ENCODE measurements at regions not wholly inside any gene's neighbourhood (a gene's known extent, or its start where the extent isn't known, plus 50 kb on each side); places are given as distances from the start of the nearest gene placed in this dataset.
"Not testable (repeated sequence)": the region's sequence is repeated elsewhere in the genome, so short reads cannot be mapped to it uniquely, and the experiment has no call there.

DNA sequence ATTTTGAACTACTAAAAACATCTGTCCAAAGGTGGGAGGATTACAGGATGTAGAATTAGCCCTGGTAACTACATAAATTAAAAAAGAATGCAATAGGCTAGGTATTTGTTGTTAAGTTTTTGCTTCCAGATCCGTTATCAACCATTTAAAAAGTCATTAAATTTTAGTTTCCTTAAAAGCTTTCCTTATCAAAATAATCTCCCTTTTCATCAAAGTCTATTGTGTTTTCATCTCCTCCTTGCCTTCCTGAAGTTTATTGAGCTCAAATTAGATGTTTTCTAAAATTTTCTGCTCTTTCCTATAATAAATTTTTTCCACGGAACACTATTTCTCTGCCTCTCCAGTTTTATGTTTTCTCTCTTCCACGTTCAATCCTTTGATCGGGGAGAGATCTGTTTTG lies 108.6 kb downstream of the MEX3B start:
- no peak for DNase-seq

DNA sequence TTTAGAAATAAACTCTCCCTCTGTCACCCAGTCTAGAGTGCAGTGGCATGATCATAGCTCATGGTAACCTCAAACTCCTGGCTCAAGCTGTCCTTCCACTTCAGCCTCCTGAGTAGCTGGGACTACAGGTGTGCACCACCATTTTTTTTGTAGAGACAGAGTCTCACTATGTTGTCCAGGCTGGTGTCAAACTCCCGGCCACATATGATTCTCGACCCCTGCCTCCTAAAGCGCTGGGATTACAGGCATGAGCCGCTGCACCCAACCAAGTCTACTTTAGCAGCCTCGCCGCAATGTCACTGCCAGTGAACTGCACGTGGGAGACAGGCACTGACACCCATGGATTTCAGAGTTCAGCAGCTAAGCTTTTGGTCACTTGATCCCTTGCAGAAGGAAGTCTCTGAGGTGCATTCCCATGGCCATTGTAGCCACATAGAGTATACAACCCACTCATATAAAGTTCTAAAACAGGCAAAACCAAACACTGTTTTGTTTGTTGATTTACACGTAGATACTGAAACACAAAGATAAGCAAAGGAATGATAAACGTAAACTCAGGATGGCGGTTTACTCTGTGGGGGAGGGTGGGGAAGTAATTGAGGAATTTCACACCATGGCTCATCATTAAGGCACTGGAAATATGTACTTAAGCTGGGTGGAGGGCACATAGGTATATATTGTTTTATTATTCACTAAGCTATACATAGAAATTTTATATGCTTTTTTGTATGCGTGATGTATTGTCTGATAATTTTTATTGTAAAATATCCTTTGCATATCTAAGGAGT lies 115.0 kb downstream of the MEX3B start:
- DNase-seq: no peak

DNA sequence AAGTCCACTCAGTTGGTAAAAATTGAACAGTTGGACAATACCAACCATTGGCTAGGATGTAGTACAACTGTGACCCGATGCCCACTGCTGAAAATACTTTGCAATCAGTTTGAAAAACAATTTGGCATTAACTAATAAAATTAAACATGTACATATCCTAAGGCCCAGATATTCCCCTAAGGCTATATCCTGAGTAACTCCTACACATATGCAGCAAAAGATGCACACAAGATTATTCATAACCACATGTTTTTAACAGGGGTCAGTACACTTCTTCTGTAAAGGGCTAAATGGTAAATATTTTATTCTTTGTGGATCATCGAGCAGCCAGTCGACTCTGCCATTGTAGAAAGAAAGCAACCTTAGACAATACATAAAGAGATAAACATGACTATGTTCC lies 116.3 kb downstream of the MEX3B start:
- DNase-seq: no peak

DNA sequence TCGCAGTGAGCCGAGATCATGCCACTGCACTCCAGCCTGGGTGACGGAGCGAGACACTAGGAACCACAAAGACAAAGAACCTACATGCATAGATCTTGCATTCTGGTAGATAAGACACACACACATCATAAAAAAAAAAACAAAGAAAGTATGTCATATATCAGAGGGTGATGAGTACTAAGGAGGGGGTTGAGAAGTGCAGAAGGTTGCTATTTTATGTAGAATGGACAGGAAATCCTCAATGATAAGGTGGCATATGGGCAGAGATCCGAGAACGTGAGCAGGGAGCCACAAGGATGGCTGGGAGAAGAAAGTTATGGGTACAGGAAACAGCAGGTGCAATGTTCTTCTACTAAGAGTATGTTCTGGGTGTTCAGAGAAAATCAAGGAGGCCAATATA lies 118.8 kb downstream of the MEX3B start:
- DNase-seq: no peak

DNA sequence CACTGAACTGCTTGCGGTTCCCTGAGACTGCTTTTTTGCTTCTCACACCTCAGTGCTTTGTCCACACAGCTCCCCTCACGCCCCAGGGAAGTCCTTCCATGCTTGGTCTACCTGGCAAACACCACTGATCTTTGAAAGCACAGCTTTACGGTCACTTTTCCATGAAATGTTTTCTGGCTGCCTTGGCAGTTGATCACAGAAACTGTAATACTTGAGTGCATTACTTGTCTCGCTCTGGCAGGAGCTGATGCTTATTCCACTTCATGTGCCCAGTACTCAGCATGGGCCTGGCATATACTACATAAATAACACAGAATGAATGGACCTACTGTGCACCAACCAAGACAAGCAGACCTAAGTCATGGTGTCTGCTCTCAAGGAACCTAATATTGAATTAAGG lies 121.1 kb downstream of the MEX3B start:
- no peak for DNase-seq

DNA sequence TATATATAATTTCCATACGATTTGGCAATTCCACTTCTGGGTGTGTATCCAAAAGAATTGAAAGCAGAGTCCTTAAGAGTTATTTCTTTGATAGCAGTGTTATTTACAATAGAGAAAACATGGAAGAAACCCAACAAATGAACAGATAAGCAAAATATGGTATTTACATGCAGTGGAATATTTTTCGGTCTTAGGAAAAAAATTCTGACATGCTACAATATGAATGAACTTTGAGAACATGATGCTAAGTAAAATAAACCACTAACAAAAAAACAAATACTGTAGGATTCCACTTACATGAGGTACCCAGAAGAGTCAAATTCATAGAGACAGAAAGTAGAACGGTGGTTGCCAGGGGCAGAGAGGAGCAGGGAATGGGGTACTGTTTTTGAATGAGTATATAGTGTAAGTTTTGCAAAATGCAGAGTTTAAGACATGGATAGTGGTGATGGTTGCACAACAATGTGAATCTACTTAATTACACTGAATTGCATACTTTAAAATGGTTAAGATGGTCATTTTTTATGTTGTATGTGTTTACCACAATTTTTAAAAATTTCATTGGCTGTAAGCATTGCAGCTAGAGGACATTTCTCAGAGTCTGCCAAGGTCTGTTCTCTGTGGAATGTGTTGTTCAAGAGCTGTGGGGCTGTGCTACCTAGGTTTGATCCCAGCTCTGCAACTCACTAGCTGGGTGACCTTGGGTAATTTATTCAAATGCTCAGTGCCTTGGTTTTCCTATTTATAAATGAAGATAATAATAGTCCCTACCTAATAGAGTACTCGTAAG lies 122.1 kb downstream of the MEX3B start:
- no peak for DNase-seq

DNA sequence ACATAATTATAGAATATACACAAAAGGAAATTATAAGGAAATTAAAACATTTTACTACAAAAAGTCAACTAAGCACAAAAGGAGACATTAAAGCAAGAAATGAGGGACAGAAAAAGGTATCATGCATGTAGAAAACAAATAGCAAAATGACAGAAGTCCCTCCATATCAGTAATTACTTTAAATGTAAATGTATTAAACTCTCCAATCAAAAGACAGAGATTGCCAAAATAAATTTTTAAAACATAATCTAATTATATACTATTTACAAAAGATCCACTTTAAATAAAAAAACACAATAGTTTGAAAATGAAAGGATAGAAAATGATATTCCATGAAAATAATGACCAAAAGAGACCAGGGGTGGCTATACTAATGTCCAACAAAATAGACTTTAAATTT lies 123.7 kb downstream of the MEX3B start:
- DNase-seq: no peak

DNA sequence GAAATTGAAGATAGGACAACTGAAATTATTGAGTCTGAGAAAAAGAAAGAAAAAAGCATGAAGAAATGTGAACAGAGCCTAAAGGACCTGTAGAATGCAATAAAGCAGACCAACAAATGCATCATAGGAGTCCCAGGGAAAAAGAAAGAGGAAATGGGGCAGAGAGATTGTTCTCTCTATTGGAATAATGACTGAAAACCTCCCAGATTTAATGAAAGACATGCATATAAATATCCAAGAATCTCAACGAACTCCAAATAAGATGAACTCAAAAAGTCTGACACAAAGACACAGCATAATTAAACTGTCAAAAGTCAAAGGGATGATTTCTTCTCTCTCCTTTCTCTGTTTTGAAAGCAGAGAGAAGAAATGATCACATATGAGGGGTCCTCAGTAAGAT lies 124.7 kb downstream of the MEX3B start:
- no peak for DNase-seq

DNA sequence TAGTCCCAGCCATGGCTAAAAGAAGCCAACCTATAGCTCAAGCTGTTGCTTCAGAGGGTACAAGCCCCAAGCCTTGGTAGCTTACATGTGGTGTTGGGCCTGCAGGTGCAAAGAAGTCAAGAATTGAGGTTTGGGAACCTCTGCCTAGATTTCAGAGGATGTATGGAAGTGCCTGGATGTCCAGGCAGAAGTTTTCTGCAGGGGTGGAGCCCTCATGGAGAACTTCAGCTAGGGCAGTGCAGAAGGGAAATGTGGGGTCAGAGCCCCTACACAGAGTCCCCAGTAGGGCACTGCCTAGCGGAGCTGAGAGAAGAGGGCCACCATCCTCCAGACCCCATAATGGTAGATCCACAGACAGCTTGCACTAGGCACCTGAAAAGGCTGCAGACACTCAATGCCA lies 127.1 kb downstream of the MEX3B start:
- not testable (repeated sequence) for DNase-seq

DNA sequence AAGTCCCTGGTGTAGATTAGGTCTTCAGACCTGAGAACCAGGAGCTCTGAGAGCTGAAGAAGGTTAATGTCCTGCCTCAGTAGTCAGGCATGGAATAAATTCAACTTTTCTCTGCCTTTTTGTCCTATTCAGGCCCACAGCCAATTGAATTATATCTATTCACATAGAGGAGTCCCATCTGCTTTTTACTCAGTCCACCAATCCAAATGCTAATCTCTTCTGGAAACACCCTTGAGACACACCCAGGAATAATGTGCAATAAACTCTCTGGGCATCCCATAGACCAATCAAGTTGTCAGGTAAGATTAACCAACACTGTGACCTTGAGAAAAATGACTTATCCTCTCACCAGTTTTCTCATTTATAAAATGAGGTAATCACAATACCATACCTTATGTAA lies 129.4 kb downstream of the MEX3B start:
- peak; percentile 13 for DNase-seq

DNA sequence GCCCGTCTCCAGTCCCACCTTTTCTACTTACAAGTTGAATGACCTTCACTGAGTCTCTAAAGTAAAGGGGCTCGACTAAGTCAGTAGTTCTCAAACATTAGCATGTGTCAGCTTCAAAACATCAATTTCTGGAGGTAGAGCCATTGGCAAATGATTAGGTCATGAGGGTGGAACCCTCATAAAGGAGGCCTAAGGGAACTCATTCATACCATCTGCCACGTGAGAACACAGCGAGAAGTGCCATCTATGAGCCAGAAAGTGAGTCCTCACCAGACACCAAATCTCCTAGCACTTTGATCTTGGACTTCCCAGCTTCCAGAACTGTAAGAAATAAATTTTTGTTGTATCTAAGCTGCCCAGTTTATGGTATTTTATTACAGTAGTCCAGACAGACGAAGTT lies 129.8 kb downstream of the MEX3B start:
- peak; percentile 32 for DNase-seq

DNA sequence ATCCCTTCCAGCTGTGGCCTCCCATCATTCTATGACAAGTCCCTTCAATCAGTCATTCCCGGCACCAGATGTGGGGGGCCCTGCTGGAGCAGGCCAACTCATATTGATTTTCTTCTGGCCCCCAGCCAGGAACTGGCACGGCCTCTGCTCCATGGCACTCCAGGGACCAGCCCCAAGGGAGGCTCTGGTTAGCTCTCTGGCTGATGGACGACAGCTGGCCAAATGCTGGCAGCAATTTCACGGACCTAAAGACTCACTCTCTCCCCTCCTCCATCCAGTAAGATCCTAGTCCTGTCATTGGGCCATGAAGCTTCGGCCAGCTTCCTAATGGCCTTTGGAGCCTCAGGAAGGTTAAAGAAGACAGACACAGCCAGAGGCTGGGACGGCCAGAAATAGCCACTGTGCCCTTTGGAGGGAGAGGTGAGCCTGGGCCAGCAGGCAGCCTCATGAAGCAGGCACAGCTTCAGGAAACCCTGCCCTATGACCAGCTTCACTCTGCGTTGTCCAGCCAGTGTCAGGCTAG lies 131.0 kb downstream of the MEX3B start:
- DNase-seq: peak; percentile 92

DNA sequence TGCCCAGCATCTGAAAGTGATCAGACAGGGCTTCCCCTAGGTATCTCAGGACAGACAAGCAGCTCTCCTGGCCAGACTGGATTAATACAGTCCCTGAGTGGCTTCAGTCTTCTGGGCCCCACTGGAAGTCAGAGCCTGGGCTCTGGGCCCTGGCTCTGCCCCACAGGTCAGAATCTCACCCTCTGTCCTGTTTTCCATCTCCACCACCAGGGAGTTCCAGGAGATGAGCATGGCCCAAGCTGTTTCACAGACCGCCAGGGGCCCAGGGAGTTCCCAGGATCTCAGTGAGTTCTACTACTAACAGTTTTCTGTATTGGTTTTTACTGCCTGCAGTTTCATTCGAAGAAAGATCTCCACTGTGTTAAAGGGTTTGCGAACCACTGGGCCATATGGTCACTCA lies 131.5 kb downstream of the MEX3B start:
- DNase-seq: no peak

DNA sequence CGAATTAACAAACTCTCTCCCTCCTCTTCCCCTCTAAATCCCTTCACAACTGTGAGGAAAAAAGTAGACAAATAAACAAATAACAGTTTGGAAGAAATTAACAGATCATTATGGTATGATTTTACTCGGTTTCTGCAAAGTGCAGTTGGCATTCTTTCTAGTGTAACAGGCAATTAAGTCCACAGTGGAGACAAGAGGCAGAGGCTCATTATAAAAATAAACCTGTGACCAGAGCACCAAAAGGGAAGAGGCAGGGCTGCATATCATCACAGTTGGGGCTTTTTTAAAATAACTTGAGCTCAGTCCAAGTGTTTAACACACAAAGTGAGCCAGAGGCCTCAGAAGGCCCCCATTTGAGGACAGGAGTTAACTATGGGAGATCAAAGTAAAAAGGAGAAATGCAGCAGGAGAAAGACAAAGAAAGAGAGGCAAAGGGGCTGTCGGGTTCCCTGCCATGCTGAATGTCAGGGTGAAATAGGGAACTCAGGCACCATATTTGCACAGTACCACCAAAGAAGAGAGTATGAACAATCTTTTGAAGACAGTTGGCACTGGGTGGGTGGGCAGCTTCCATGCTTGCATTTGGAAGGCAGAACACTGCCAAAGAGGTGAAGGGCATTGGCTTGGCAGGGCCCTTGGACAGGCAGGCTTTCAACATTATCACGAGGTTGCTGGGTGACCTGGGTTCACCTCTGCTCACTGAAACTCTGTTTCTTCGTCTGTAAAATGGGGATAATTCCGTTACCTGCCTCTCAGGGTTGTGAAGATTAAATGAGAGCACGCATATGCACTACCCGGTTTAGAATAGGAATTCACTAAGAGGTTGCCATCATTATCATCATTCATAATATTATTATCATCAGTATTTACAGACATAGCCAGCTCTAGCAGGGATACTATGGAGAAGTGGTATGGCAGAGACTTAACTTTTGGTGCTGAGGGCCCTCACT lies 134.5 kb downstream of the MEX3B start:
- no peak for DNase-seq

DNA sequence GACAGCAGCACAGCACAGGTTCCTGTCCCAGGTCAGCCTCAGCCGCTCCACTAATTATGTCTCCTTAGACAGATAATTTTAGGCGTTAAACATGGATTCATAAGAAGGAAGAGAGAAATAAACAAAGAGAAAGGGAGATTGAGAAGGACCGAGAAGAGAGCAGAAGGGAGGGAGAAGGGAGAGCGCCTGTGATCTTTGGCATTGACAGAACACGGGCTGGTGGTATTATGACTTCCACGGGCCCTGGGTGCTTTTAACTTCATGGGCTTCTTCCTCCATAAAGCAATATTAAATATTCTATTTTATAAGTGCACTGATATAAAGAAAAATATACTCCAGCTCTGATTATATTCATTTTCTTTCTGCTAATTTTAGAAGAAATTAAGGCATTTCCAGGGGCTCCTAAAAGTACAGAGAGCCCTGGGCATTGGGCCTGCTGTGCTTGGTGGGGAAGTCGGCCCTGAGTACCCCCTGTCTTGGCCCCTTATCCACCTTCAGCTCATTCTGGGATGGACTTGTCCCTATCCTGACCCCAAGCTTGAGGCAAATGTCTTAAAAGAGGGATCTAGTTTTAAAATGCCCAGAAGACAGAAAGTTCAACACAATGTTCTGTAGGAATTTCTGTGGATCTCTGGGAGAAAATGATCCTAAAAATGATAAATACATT lies 135.3 kb downstream of the MEX3B start:
- DNase-seq: no peak

DNA sequence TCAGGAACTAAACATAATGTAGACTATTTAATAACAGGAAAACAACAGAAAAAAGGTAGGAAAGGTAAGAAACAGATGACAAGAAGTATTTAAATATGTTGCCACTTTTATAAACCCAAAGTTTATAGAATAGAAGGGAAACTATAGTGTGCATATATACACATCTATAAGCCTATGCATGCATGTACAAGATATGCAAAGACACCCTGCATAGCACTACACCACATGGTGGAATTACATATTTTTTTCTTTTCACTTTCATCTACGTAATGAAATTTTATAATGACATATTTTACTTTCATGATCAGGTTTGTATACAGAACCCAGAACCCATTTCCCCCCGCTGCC lies 136.8 kb downstream of the MEX3B start:
- no peak for DNase-seq

DNA sequence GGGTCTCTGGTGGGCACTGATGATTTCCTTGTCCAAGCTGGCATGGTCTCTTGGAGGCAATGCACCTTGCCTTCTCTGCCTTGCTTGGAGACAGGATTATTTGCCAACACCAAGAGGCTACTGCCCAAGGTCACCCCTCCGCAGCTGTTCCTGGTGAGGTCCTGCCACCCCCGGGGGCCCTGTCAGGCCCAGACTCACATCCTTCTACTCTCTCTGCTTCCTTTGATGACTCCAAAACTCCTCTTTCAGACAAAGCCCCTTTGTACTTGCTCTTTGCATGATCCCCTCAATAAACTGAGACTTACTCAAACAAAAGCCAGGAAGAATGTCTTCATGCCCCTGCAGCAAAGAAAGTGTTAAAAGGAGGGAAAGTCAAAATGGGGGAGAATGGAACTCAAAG lies 137.7 kb downstream of the MEX3B start:
- DNase-seq: no peak

DNA sequence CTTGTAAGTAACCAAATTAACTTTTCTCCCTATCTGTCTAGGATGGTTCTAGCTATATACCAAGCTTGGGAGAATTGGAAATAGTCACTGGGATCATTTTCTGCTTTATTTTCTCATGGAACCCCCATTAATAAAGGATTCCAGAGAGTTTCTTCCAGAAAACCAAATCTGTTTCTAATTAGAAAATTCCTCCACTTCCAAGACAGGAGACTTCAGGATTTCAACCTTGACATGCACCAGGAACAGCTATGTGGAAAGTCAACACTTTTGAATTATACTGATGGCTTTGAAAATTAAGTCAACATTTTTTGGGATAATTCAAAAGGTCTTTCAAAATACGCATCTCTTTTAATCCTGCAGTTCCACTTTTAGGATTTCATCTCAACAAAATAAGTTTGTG lies 138.3 kb downstream of the MEX3B start:
- DNase-seq: no peak

DNA sequence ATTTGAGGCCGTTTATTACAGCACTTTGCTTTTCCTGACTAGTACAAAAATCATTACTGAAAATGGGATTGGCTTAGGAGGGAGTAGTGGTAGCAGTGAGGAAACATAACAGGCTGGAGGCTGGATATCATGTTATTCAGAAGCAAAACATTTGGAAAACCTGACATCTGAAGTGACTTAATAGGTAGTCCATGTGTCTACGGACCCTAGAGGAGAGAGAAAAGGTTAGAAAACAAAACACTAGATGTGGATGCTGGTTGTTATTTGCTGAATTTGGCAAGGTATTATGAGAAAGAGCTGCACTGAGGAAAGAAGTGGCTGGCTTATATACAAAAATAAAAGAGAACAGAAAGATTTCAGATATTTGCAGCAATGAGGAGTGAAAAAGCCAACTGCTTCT lies 139.9 kb downstream of the MEX3B start:
- no peak for DNase-seq

DNA sequence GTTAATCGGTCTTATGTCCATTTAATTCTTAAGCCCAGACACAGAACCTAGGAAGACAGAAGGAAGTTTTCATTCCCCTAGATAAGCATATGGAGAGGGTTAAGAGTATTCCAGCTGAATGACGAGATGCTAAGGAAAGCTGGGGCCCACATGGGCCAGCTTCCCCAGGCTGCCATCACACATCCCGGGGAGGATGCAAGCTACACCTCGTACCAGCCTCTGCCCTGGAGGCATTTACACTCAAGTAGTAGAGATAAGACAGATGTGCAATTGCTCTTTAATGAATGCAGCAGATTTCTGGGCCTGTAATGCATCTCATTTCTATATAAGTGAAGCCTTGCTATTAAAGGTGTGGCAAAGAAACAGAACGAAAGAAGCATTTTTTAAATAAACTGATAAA lies 144.5 kb downstream of the MEX3B start:
- no peak for DNase-seq

DNA sequence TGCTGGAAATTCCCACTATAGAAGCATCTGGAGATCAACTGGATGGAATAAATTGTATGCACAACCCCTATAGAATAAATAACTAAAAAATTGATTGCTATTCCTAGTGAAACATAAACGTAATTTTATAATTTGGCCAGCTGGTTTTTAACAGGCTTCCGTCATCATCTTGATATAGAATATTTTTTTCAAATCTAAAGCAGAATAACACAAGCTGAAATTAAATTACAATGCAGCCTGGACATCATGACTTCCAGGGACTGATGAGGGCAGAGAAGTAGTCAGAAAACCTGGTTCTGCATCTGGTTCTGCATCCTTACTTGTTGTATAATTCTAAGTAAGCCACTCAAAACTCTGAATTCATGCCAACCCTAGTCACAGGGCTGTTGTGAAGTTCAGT lies 146.1 kb downstream of the MEX3B start:
- DNase-seq: no peak

DNA sequence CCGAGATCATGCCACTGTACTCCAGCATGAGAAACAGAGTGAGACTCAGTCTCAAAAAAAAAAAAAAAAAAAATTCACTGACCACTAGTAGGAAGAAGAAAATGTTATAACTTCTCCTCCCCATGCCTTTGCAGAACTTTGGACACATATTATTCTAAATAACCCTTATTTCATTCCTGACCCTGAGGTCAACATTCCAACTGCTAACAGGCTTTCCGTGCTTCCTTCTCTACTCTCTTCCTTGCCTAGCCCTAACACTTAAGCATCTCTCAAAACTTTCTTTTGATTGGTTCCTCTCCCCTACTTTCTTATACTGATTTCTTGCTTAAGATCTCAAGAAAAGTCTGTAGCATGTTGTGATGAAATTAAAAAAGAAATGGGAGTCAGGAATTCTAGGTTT lies 146.8 kb downstream of the MEX3B start:
- no peak for DNase-seq
